Large intestine (tissue), 3 donors: ENCODE measurements at regions not wholly inside any gene's neighbourhood (a gene's known extent, or its start where the extent isn't known, plus 50 kb on each side); places are given as distances from the start of the nearest gene placed in this dataset.

ENCODE experiments used
- DNase-seq, 2 donors: peaks; one replicate each; pipeline versions ENCODE4 v3.0.0 to v3.0.0-alpha.2; 2013
- H3K27ac ChIP-seq: one replicate; pipeline ENCODE4 v1.5.1; 2013; ENCODE audit warnings: low read length
- H3K27me3 ChIP-seq: 2 replicates; pipeline ENCODE4 v1.6.1; 2013; ENCODE audit warnings: low read length; ENCODE audit not compliant: control insufficient read depth, insufficient read depth
- H3K36me3 ChIP-seq: 2 replicates; pipeline ENCODE4 v1.6.1; 2013; ENCODE audit warnings: low read length; ENCODE audit not compliant: control insufficient read depth, insufficient read depth
- H3K4me1 ChIP-seq: one replicate; pipeline ENCODE4 v1.6.1; 2013; ENCODE audit warnings: low read length; ENCODE audit not compliant: control insufficient read depth, insufficient read depth
- H3K4me3 ChIP-seq: one replicate; pipeline ENCODE4 v1.5.1; 2013; ENCODE audit warnings: low read length
- H3K9me3 ChIP-seq: one replicate; pipeline ENCODE4 v1.6.1; 2013; ENCODE audit warnings: mild to moderate bottlenecking, low read depth, low read length, moderate library complexity; ENCODE audit not compliant: control insufficient read depth
- WGBS: methylation state at CpG from one replicate; pipeline ENCODE4 v1.1.5; 2013; ENCODE audit warnings: low lambda C conversion rate; ENCODE audit not compliant: insufficient coverage; 5-methylcytosine and 5-hydroxymethylcytosine counted together

DNA sequence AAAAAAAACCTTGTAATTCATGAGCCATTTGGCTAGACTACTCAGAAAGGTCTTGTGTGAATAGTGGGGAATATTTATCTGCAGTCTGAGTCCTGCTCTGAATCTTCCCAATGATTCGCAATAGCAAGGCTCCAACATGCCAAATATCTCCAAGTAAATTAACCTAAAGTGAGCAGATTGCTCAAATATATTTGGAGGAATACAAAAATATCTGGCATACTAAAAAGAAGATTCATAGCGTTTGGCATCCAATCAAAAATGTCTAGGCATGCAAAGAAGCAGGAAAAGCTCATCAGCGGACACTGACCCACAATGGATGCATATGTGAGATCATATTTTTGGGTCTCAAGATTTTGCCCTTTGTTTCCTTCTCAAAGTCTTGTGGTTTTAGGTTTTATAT, 800.9 kb downstream of the NLGN4Y start:
- Histone ChIP-seq H3K27me3 (no peaks in the 10 kb centered on the region), H3K27ac (no peak overlapping the region), H3K4me3 (no peak overlapping the region), H3K4me1 (no peaks in the 10 kb centered on the region), H3K36me3 (no peaks in the 10 kb centered on the region), H3K9me3 (no peaks in the 10 kb centered on the region)
- DNase-seq = no peak
- WGBS = no CpG with 5 or more reads among the region's 3 CpGs

DNA sequence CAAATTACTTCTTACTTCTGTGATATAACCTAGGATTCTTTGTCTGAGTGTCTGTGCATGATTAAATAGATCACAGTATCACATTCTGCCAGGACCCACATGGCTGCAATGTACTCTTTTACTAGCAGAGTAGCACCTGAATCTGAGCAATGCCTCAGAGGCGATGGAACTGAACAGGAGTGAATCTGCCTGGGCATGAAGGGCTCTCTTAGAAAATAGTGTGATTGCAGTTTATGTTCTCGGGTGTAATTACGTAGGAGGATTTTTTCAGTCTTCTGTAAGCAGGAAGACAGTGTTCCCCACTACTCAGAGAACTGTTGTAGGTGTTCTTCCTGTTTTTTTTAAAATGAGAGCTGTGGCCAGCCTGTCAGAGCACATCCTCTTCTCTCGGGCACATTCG, 802.3 kb downstream of the NLGN4Y start:
- no peak for DNase-seq
- no peaks in the 10 kb centered on the region for H3K4me1 ChIP-seq
- H3K27me3 ChIP-seq = no peaks in the 10 kb centered on the region
- H3K4me3 ChIP-seq = no peak overlapping the region
- WGBS = no CpG with 5 or more reads among the region's 5 CpGs
- H3K27ac ChIP-seq = no peak overlapping the region
- H3K36me3 ChIP-seq = no peaks in the 10 kb centered on the region
- no peaks in the 10 kb centered on the region for H3K9me3 ChIP-seq

DNA sequence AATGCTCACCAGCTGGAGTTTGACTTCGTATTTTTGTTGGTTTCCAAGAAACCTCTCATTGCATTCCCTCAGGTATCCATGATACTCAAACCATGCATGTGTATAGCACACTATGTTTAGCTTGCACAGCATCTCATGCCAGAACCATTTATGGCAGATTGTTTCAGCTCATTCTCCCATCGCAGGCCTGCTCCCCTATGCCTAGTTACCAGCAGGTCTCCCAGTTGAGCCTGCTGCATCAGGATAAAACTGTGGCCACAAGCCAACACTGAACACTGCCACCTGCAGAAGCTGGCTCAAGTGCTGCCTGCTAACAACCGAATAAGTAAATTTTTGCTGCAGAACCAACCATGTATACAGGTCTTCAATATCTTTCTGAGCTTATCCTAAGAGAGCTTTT, 804.5 kb downstream of the NLGN4Y start:
- no peak overlapping the region for H3K4me3 ChIP-seq
- WGBS = no CpG with 5 or more reads among the region's 3 CpGs
- no peaks in the 10 kb centered on the region for H3K27me3 ChIP-seq
- H3K9me3 ChIP-seq = no peaks in the 10 kb centered on the region
- no peaks in the 10 kb centered on the region for H3K4me1 ChIP-seq
- H3K27ac ChIP-seq = no peak overlapping the region
- DNase-seq = no peak
- no peaks in the 10 kb centered on the region for H3K36me3 ChIP-seq

DNA sequence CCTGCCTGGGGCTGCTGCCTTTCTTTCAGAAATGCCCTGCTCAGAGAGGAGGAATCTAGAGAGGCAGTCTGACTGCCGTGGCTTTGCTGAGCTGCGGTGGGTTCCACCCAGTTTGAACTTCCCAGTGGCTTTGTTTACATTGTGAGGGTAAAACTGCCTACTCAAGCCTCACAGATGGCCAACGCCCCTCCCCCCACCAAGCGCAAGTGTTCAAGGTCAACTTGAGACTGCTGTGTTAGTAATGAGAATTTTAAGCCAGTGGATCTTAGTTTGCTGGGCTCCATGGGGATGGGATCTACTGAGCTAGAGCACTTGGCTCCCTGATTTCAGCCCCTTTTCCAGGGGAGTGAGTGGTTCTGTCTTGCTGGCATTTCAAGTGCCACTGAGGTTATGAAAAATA, 819.2 kb downstream of the NLGN4Y start:
- WGBS = no CpG with 5 or more reads among the region's 4 CpGs
- H3K4me3 ChIP-seq = no peak overlapping the region
- no peaks in the 10 kb centered on the region for H3K4me1 ChIP-seq
- no peaks in the 10 kb centered on the region for H3K36me3 ChIP-seq
- no peak overlapping the region for H3K27ac ChIP-seq
- DNase-seq = no peak
- no peaks in the 10 kb centered on the region for H3K9me3 ChIP-seq
- no peaks in the 10 kb centered on the region for H3K27me3 ChIP-seq

DNA sequence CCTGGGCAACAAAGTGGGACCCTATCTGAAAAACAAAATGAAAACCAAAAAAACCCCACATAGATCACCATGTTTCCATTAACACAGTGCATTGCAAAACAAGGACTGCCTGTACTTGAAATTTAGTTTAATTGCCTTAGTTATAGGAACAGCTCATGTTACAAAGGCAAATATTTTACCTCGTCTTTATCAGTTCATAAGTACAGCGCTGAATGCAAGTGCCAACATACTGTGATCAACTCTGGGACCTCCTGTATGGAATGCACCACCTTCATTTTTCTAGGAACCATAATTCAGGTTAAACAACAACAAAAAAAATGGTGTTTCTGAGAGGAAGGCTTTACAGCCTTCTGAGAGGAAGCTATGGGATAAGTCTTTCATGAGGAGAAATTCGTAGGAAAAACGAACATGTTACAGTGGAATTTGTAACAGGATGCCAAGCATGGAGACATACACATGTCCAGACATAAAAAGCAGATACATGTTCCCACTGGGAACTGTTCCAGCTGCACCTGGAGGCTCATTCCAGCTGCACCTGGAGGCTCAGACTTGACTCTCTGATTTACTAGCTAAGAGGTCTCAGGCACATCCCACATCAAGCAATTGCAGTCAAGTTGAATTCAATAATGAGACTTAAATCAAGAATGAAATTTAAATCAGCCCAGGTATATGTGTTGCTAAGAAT, 821.3 kb downstream of the NLGN4Y start:
- no peaks in the 10 kb centered on the region for H3K9me3 ChIP-seq
- no peaks in the 10 kb centered on the region for H3K27me3 ChIP-seq
- no CpG with 5 or more reads among the region's 4 CpGs for WGBS
- no peaks in the 10 kb centered on the region for H3K36me3 ChIP-seq
- H3K27ac ChIP-seq = no peak overlapping the region
- H3K4me1 ChIP-seq = no peaks in the 10 kb centered on the region
- no peak for DNase-seq
- no peak overlapping the region for H3K4me3 ChIP-seq

DNA sequence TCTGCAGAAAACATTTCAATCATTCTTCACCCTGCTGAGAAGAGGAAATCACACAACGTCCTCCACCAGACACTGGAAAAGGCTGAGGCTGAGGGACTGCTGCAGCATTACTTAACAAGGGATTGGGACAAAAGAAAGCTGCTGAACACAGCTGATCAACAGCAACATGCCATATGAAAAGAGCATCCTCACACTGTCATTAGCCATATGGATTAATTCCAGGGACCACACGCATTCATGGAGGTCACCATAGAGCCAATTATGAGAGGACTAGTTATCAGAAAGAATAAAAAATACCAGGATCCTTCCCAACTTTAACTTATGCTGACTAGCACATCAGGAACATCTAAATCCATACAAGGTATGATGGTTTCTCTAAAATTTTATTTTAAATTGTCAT, 825.0 kb downstream of the NLGN4Y start:
- Histone ChIP-seq H3K27me3 (no peaks in the 10 kb centered on the region), H3K36me3 (no peaks in the 10 kb centered on the region), H3K27ac (no peak overlapping the region), H3K4me1 (no peaks in the 10 kb centered on the region), H3K9me3 (no peaks in the 10 kb centered on the region), H3K4me3 (no peak overlapping the region)
- WGBS = no CpG with 5 or more reads among the region's 2 CpGs
- no peak for DNase-seq

DNA sequence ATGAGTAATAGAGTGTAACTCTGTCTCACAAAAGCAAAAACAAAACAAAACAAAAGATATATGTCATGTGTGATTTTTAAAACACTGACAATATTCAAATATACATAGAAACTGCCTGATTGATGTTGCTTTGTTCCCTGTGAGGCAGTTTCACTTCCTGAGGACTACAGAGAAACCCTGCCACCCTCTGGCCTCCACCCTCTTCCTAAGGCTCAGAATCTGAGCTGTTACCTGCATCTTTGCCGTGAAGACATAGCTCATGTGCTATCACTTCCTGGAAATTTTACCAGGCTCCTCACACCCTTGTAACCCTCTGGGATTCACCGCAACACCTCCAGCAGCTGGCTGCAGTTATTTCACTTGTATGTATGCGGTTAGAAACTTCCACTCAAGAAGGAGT, 831.0 kb downstream of the NLGN4Y start:
- no CpG with 5 or more reads among the region's 3 CpGs for WGBS
- DNase-seq = no peak
- Histone ChIP-seq H3K4me1 (no peaks in the 10 kb centered on the region), H3K4me3 (no peak overlapping the region), H3K27ac (no peak overlapping the region), H3K27me3 (no peaks in the 10 kb centered on the region), H3K36me3 (no peaks in the 10 kb centered on the region), H3K9me3 (no peaks in the 10 kb centered on the region)

DNA sequence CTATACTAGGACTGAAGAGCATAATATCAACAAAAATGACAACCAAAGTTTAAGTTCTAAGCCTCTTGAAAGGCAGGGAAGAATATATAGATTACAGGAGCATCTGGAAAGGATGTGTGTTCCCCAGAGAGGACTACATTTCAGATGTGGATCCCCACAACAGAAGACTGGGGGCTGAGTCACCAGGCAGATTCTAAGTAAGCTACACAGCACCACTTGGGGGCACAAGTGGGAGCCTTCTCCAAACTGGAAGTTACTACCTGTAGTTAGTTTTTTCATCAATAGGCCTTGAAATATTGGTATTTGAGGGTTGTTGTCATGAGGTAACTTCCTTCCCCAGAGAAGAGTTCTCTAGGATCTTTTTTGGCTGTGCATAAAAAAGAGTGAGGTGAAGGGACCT, 836.1 kb downstream of the NLGN4Y start:
- no peak overlapping the region for H3K27ac ChIP-seq

DNA sequence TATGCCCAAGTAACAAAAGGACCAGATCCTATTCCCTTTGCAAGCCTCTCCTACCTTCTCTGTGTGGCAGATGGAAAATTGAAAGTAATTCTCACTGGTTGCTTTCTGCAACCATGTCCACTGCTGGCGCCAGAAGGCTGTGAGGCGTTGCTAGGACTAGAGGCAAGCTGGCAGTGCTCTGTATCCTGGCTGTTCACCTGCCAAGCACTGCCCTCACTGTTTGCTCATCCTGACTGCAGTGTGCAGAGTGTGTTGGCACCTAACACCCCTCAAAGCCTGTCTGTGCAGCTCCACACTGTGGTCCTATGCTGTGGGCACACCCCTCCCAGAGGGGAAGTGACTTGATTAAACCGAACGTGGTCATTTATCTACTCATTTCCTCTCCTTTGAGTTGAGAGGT, 840.7 kb downstream of the NLGN4Y start:
- Histone ChIP-seq H3K4me1 (no peaks in the 10 kb centered on the region), H3K36me3 (no peaks in the 10 kb centered on the region), H3K27ac (no peak overlapping the region), H3K27me3 (no peaks in the 10 kb centered on the region), H3K9me3 (no peaks in the 10 kb centered on the region), H3K4me3 (no peak overlapping the region)
- no peak for DNase-seq
- no CpG with 5 or more reads among the region's 4 CpGs for WGBS

More for the DNA sequence above, 836.1 kb downstream of the NLGN4Y start:
- H3K27me3 ChIP-seq = no peaks in the 10 kb centered on the region
- no peak overlapping the region for H3K4me3 ChIP-seq
- H3K36me3 ChIP-seq = no peaks in the 10 kb centered on the region
- H3K9me3 ChIP-seq = no peaks in the 10 kb centered on the region
- H3K4me1 ChIP-seq = no peaks in the 10 kb centered on the region
- DNase-seq = no peak

DNA sequence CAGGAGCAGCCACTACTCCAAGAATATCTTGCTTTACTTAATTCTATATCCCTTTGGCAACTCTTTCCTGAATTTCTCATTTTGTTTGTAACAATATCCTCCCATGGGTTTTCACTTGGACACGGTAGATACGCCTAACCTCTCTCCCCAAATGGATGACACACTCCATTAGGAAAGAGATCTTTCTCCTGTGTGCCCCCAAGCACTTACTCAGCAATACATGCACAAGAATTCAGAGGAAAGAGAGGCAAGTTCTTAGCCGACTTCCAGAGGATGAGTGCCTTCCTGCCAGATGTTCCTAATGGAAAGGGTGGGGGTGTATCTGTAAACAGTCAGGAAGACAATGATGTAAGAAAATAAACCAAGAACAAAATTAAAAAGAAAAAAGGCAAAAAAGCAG, 844.5 kb downstream of the NLGN4Y start:
- H3K4me3 ChIP-seq = no peak overlapping the region
- no peak overlapping the region for H3K27ac ChIP-seq
- WGBS = no CpG with 5 or more reads among the region's 3 CpGs
- no peak for DNase-seq
- no peaks in the 10 kb centered on the region for H3K27me3 ChIP-seq
- H3K36me3 ChIP-seq = no peaks in the 10 kb centered on the region
- no peaks in the 10 kb centered on the region for H3K9me3 ChIP-seq
- H3K4me1 ChIP-seq = no peaks in the 10 kb centered on the region

DNA sequence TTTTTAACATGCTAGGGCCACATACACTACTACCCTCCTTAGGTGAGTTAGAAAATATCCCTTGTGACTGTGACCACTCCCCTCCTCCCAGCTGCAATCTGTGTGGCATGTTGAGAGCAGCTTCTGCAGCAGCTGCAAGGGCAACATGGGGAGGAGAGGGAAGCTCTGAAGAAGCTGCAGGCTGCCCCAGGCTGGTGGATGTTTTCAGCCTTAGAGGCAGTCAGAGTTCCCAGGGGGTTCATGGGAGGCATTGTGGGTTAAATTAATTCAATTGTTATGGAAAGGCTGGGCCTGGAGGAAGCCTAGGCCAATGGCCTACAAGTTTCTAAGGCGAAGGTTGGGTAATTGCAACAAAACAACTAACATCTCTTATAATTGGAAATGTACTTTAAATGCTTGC, 860.8 kb downstream of the NLGN4Y start:
- no peak for DNase-seq
- Histone ChIP-seq H3K4me3 (no peak overlapping the region), H3K27ac (no peak overlapping the region), H3K27me3 (no peaks in the 10 kb centered on the region), H3K36me3 (no peaks in the 10 kb centered on the region), H3K9me3 (no peaks in the 10 kb centered on the region), H3K4me1 (no peaks in the 10 kb centered on the region)
- no CpG with 5 or more reads among the region's 1 CpG for WGBS
